HCT116 (cell line): ENCODE measurements at regions not wholly inside any gene's neighbourhood (a gene's known extent, or its start where the extent isn't known, plus 50 kb on each side); places are given as distances from the start of the nearest gene placed in this dataset.

Experiments used
- ATAC-seq: fragments of 200-7000 bp; cut with Tn5 transposase; 2 replicates; pipeline ENCODE4 v1.9.1; 2020; ENCODE audit warnings: mild to moderate bottlenecking, moderate library complexity
- BruUV-seq: library from RNA; stranded (reverse); fragments of 400-500 nt; replicated peaks from 2 replicates; lab custom pipeline; 2021; lab: Mats Ljungman, UMichigan
- CTCF ChIA-PET: fragments of 300-600 bp; sonication (Branson Sonifier 250); formaldehyde crosslinking; loops from one replicate; lab custom pipeline; 2021; ENCODE audit warnings: antibody characterized with exemption; lab: Charles Lee
- POLR2A ChIA-PET: fragments of 300-600, 350-600 bp; sonication (Branson Sonifier 250); formaldehyde crosslinking; loops from one replicate; lab custom pipeline; 2021; ENCODE audit warnings: antibody characterized with exemption; lab: Charles Lee
- RAD21 ChIA-PET, 2 experiments: fragments of 300-600 bp; sonication (Branson Sonifier 250); formaldehyde crosslinking; loops; one replicate each; lab custom pipeline; 2023; ENCODE audit warnings: low total read pairs in 2 of 2; ENCODE audit not compliant: uncharacterized antibody in 2 of 2, unreplicated experiment in 2 of 2, low non-redundant PET in 1 of 2; lab: Charles Lee
- DNase-seq: peaks from one replicate; pipeline ENCODE4 v3.0.0-alpha.2; 2010; ENCODE audit warnings: low read depth, low spot score
- H2AFZ ChIP-seq: fragments of 200-600 bp; shearing (Covaris generic), sonication (generic); 2 replicates; pipeline ENCODE4 v1.6.1; 2017; ENCODE audit warnings: low read depth, mixed run types, mixed read lengths, antibody characterized with exemption, low read length; ENCODE audit not compliant: poor library complexity, severe bottlenecking
- H3K27ac ChIP-seq: 2 replicates; pipeline ENCODE4 v1.5.1; 2012; ENCODE audit warnings: low read depth, low read length
- H3K27me3 ChIP-seq: fragments of 200-600 bp; sonication (generic); 2 replicates; pipeline ENCODE4 v1.6.1; 2016; ENCODE audit warnings: mixed run types, low read length, mixed read lengths; ENCODE audit not compliant: insufficient read depth
- H3K36me3 ChIP-seq, 2 experiments: fragments of 200-500 bp in 1 of 2; fragments of 200-600 bp in 1 of 2; sonication (Bioruptor generic) in 1 of 2; sonication (generic) in 1 of 2; 2 replicates each; pipeline versions ENCODE4 v1.5.1 to v1.6.1; 2014 to 2016; ENCODE audit warnings: low read length in 2 of 2, inconsistent platforms in 1 of 2, mixed read lengths in 1 of 2, mixed run types in 1 of 2; ENCODE audit not compliant: insufficient read depth in 2 of 2, control insufficient read depth in 1 of 2
- H3K4me1 ChIP-seq, 2 experiments: fragments of 200-600 bp in 1 of 2; sonication (generic) in 1 of 2; 2 replicates each; pipeline versions ENCODE4 v1.5.1 to v1.6.1; 2012 to 2017; ENCODE audit warnings: low read length in 2 of 2, inconsistent platforms in 1 of 2, mild to moderate bottlenecking in 1 of 2, mixed read lengths in 1 of 2, mixed run types in 1 of 2, moderate library complexity in 1 of 2; ENCODE audit not compliant: insufficient read depth in 2 of 2, control insufficient read depth in 1 of 2
- H3K4me2 ChIP-seq: fragments of 200-600 bp; sonication (generic); 2 replicates; pipeline ENCODE4 v1.6.1; 2017; ENCODE audit warnings: mixed run types, low read length, mixed read lengths
- H3K4me3 ChIP-seq, 2 experiments: fragments of 200-600 bp in 1 of 2; sonication (generic) in 1 of 2; replicated peaks in 1 of 2; 2 replicates each; pipeline ENCODE4 v1.5.1; 2011 to 2016; ENCODE audit warnings: low read length in 2 of 2, control low read depth in 1 of 2, low read depth in 1 of 2, mild to moderate bottlenecking in 1 of 2, mixed read lengths in 1 of 2, mixed run types in 1 of 2
- H3K79me2 ChIP-seq: fragments of 200-600 bp; sonication (generic); 2 replicates; pipeline ENCODE4 v1.6.1; 2017; ENCODE audit warnings: mild to moderate bottlenecking, mixed run types, low read length, moderate library complexity, mixed read lengths; ENCODE audit not compliant: insufficient read depth
- H3K9ac ChIP-seq: fragments of 200-600 bp; sonication (generic); 2 replicates; pipeline ENCODE4 v1.6.1; 2016; ENCODE audit warnings: low read length, mixed read lengths
- H3K9me2 ChIP-seq: fragments of 200-600 bp; sonication (generic), shearing (Covaris generic); 2 replicates; pipeline ENCODE4 v1.6.1; 2017; ENCODE audit warnings: mixed run types, mild to moderate bottlenecking, moderate library complexity; ENCODE audit not compliant: insufficient read depth
- H3K9me3 ChIP-seq, 2 experiments: fragments of 200-500 bp in 1 of 2; fragments of 200-600 bp in 1 of 2; sonication (Bioruptor generic) in 1 of 2; sonication (generic) in 1 of 2; 2 replicates each; pipeline ENCODE4 v1.6.1; 2014 to 2017; ENCODE audit warnings: low read length in 2 of 2, mixed read lengths in 2 of 2, inconsistent platforms in 1 of 2, low read depth in 1 of 2, mild to moderate bottlenecking in 1 of 2, mixed run types in 1 of 2, moderate library complexity in 1 of 2; ENCODE audit not compliant: control insufficient read depth in 1 of 2, insufficient read depth in 1 of 2
- H4K20me1 ChIP-seq: fragments of 200-600 bp; sonication (generic), shearing (Covaris generic); 2 replicates; pipeline ENCODE4 v1.6.1; 2017; ENCODE audit warnings: mixed run types, mild to moderate bottlenecking, moderate library complexity; ENCODE audit not compliant: insufficient read depth
- CEBPB ChIP-seq: IDR thresholded peaks from 2 replicates; pipeline ENCODE4 v1.6.1; 2012; ENCODE audit warnings: low read depth
- EGR1 ChIP-seq: IDR thresholded peaks from 2 replicates; pipeline ENCODE4 v1.6.1; 2012; ENCODE audit warnings: low read depth
- ELF1 ChIP-seq: IDR thresholded peaks from 2 replicates; pipeline ENCODE4 v1.6.1; 2012; ENCODE audit warnings: low read depth, borderline replicate concordance
- EZH2phosphoT487 ChIP-seq: fragments of 200-600 bp; IDR thresholded peaks from 2 replicates; pipeline ENCODE4 v1.6.1; 2018; ENCODE audit warnings: antibody characterized with exemption, borderline replicate concordance
- FOSL1 ChIP-seq: IDR thresholded peaks from 2 replicates; pipeline ENCODE4 v1.6.1; 2012; ENCODE audit warnings: low read depth
- JUND ChIP-seq: IDR thresholded peaks from 2 replicates; pipeline ENCODE4 v1.6.1; 2012
- POLR2A ChIP-seq: IDR thresholded peaks from 2 replicates; pipeline ENCODE4 v1.7.0; 2011; ENCODE audit warnings: borderline replicate concordance; ENCODE audit not compliant: insufficient read depth, insufficient read length; ENCODE audit errors: extremely low read depth
- RAD21 ChIP-seq: IDR thresholded peaks from 2 replicates; pipeline ENCODE4 v1.6.1; 2012; ENCODE audit warnings: low read depth, mild to moderate bottlenecking
- SIN3A ChIP-seq: IDR thresholded peaks from 2 replicates; pipeline ENCODE4 v1.6.1; 2012; ENCODE audit warnings: low read depth
- SP1 ChIP-seq: IDR thresholded peaks from 2 replicates; pipeline ENCODE4 v1.6.1; 2012; ENCODE audit warnings: low read depth
- TCF7L2 ChIP-seq: IDR thresholded peaks from 2 replicates; pipeline ENCODE4 v1.7.0; 2011; ENCODE audit warnings: borderline replicate concordance, inconsistent platforms; ENCODE audit not compliant: insufficient read depth, insufficient read length; ENCODE audit errors: extremely low read depth
- YY1 ChIP-seq: IDR thresholded peaks from 2 replicates; pipeline ENCODE4 v1.6.1; 2011; ENCODE audit warnings: low read length, low read depth, moderate library complexity, mild to moderate bottlenecking; ENCODE audit not compliant: insufficient replicate concordance; ENCODE audit errors: extremely low read depth
- ZFX ChIP-seq: fragments of 450-650 bp; IDR thresholded peaks from 2 replicates; pipeline ENCODE4 v1.6.1; 2017
- ZNF274 ChIP-seq: fragments of 200-500 bp; sonication (Bioruptor generic); IDR thresholded peaks from 2 replicates; pipeline ENCODE4 v1.6.1; 2014; ENCODE audit warnings: mild to moderate bottlenecking, low read depth, low read length, inconsistent platforms
- intact Hi-C: fragments of 100-400 bp; cut with micrococcal nuclease; formaldehyde crosslinking; loops from 2 replicates; pipeline ENCODE4 v1.10.0; 2022
- TF ChIP-seq, protein P1 (sequence below): IDR thresholded peaks from 2 replicates; pipeline ENCODE4 v1.6.1; 2011; ENCODE audit warnings: mild to moderate bottlenecking, low read length, moderate library complexity; ENCODE audit not compliant: insufficient replicate concordance; ENCODE audit errors: extremely low read depth
- TF ChIP-seq, protein P2 (sequence below): IDR thresholded peaks from 2 replicates; pipeline ENCODE4 v1.6.1; 2012

DNA sequence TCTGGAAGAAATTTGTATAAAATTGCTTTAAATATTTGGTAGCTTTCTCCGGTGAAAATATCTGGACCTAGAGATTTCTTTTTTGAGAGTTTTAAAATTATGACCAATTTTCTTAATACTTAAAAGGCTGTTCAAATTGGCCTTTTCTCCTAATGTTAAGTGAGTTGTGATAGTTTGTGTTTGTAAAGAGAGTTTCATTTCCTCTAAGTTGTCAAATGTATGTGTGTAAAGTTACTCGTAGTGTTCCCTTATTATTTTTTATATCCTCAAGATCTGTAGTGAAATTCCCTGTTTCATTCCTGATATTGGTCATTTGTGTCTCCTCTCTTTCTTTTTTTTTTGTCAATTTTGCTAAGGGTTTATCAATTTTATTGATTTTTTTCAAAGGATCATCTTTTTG, 92.6 kb upstream of the CTNNB1 start:
- POLR2A ChIA-PET, result no interaction called here
- TF ChIP-seq CEBPB (no peak), YY1 (no peak), FOSL1 (no peak), RAD21 (no peak), SP1 (no peak), TCF7L2 (no peak), ZNF274 (no peak), POLR2A (no peak), SIN3A (no peak), ELF1 (no peak), EZH2phosphoT487 (no peak), JUND (no peak), EGR1 (no peak), ZFX (no peak)
- TF ChIP-seq, protein P1, sequence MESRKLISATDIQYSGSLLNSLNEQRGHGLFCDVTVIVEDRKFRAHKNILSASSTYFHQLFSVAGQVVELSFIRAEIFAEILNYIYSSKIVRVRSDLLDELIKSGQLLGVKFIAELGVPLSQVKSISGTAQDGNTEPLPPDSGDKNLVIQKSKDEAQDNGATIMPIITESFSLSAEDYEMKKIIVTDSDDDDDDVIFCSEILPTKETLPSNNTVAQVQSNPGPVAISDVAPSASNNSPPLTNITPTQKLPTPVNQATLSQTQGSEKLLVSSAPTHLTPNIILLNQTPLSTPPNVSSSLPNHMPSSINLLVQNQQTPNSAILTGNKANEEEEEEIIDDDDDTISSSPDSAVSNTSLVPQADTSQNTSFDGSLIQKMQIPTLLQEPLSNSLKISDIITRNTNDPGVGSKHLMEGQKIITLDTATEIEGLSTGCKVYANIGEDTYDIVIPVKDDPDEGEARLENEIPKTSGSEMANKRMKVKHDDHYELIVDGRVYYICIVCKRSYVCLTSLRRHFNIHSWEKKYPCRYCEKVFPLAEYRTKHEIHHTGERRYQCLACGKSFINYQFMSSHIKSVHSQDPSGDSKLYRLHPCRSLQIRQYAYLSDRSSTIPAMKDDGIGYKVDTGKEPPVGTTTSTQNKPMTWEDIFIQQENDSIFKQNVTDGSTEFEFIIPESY, result no peak
- TF ChIP-seq, protein P2, sequence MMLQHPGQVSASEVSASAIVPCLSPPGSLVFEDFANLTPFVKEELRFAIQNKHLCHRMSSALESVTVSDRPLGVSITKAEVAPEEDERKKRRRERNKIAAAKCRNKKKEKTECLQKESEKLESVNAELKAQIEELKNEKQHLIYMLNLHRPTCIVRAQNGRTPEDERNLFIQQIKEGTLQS, result no peak
- Histone ChIP-seq H3K9me3 (no peaks in the 10 kb centered on the region), H3K36me3 (no peaks in the 10 kb centered on the region), H3K27ac (no peak overlapping the region), H2AFZ (no peak overlapping the region), H3K4me3 (no peak overlapping the region), H3K27me3 (peaks cover 6% of the 10 kb centered on the region; the same call in 1 of the 2 replicates), H3K79me2 (no peaks in the 10 kb centered on the region), H3K9me2 (no peaks in the 10 kb centered on the region), H4K20me1 (no peaks in the 10 kb centered on the region), H3K4me1 (no peaks in the 10 kb centered on the region), H3K9ac (no peak overlapping the region), H3K4me2 (no peak overlapping the region)
- no peak for ATAC-seq
- DNase-seq, result no peak
- RAD21 ChIA-PET, result no interaction called here
- CTCF ChIA-PET, result no interaction called here
- intact Hi-C loops, result no loop called here
- no TSS peak for BruUV-seq
